ENCODE measurements at regions not wholly inside any gene's neighbourhood (a gene's known extent, or its start where the extent isn't known, plus 50 kb on each side); places are given as distances from the start of the nearest gene placed in this dataset.

- TF ChIP-seq ATF2 (IDR thresholded peaks at IDR 0.05; ENCODE audit: low read length) (no peak), RBBP5 (IDR thresholded peaks at IDR 0.05; ENCODE audit: borderline replicate concordance, low read depth, low read length) (no peak)
These were observed 247.9 kb upstream of the TRPC7 start (continued) for GRCh38 chr5:136613230-136613629.

Data from H1 (cell line).